ENCODE measurements at regions not wholly inside any gene's neighbourhood (a gene's known extent, or its start where the extent isn't known, plus 50 kb on each side); places are given as distances from the start of the nearest gene placed in this dataset.

- no peak overlapping the region for H4K12ac ChIP-seq (ENCODE audit: low read depth, low read length)
- H2BK5ac ChIP-seq (ENCODE audit: low read depth, low read length, poor library complexity) = no peak overlapping the region
- H3K4me3 ChIP-seq (ENCODE audit: low read depth, low read length) = no peak overlapping the region
- no peak overlapping the region for H2AFZ ChIP-seq (ENCODE audit: insufficient read depth, low read length, poor library complexity)
- H3K14ac ChIP-seq (ENCODE audit: low read length) = no peak overlapping the region
- no peaks in the 10 kb centered on the region for H3K79me2 ChIP-seq (ENCODE audit: control insufficient read depth, insufficient read depth, low read length, poor library complexity)
- no peak overlapping the region for H3K4ac ChIP-seq (ENCODE audit: low read depth, low read length)
- H2BK120ac ChIP-seq (ENCODE audit: insufficient read depth, low read length, poor library complexity) = no peak overlapping the region
- H2BK12ac ChIP-seq (ENCODE audit: low read length) = no peak overlapping the region
- peak; percentile 72 to 85 for DNase-seq
- no peak overlapping the region for H3K27ac ChIP-seq (ENCODE audit: low read depth, low read length)
- H3K4me1 ChIP-seq (ENCODE audit: control insufficient read depth in 1 of 2, insufficient read depth in 2 of 2, low read length in 2 of 2) = peaks cover 4% of the 10 kb centered on the region in 2 experiments
- H3K27me3 ChIP-seq (ENCODE audit: insufficient read depth, low read length) = no peaks in the 10 kb centered on the region
- no peak overlapping the region for H3K4me2 ChIP-seq (ENCODE audit: low read length)
- no peak overlapping the region for H3K18ac ChIP-seq (ENCODE audit: low read length)
- WGBS (ENCODE audit: extremely low coverage, insufficient coverage, insufficient read length) = no CpG with 5 or more reads among the region's 3 CpGs
- H2AK5ac ChIP-seq (ENCODE audit: low read length) = no peak overlapping the region
- no peak overlapping the region for H4K8ac ChIP-seq (ENCODE audit: low read depth, low read length)
- no peaks in the 10 kb centered on the region for H3K9me3 ChIP-seq (ENCODE audit: insufficient read depth, low read depth, low read length)
- H3K79me1 ChIP-seq (ENCODE audit: low read length) = no peaks in the 10 kb centered on the region
- H3K36me3 ChIP-seq (ENCODE audit: control insufficient read depth in 1 of 2, insufficient read depth in 2 of 2, low read length in 2 of 2) = no peaks in the 10 kb centered on the region
- no peak overlapping the region for H3K9ac ChIP-seq (ENCODE audit: low read length)
- no peak overlapping the region for H4K91ac ChIP-seq (ENCODE audit: low read depth, low read length)
- no peak overlapping the region for H3K23ac ChIP-seq (ENCODE audit: low read length)
Observed at GRCh38 chr4:79241846-79242245, 84.0 kb downstream of the NAA11 start.

- Histone ChIP-seq H3K79me1 (ENCODE audit: low read length) (no peaks in the 10 kb centered on the region), H2AFZ (ENCODE audit: insufficient read depth, low read length, poor library complexity) (no peak overlapping the region), H3K23ac (ENCODE audit: low read length) (no peak overlapping the region), H3K9me3 (ENCODE audit: insufficient read depth, low read depth, low read length) (no peaks in the 10 kb centered on the region), H3K27ac (ENCODE audit: low read depth, low read length) (no peak overlapping the region), H3K4me3 (ENCODE audit: low read depth, low read length) (no peak overlapping the region), H4K12ac (ENCODE audit: low read depth, low read length) (no peak overlapping the region), H3K36me3 (ENCODE audit: control insufficient read depth in 1 of 2, insufficient read depth in 2 of 2, low read length in 2 of 2) (no peaks in the 10 kb centered on the region), H3K27me3 (ENCODE audit: insufficient read depth, low read length) (no peaks in the 10 kb centered on the region), H3K4me1 (ENCODE audit: control insufficient read depth in 1 of 2, insufficient read depth in 2 of 2, low read length in 2 of 2) (peaks cover 4% of the 10 kb centered on the region in 2 experiments), H2BK5ac (ENCODE audit: low read depth, low read length, poor library complexity) (no peak overlapping the region), H2BK12ac (ENCODE audit: low read length) (no peak overlapping the region), H2BK120ac (ENCODE audit: insufficient read depth, low read length, poor library complexity) (no peak overlapping the region), H4K91ac (ENCODE audit: low read depth, low read length) (no peak overlapping the region), H3K14ac (ENCODE audit: low read length) (no peak overlapping the region), H3K79me2 (ENCODE audit: control insufficient read depth, insufficient read depth, low read length, poor library complexity) (no peaks in the 10 kb centered on the region), H3K4me2 (ENCODE audit: low read length) (no peak overlapping the region), H4K8ac (ENCODE audit: low read depth, low read length) (no peak overlapping the region), H3K9ac (ENCODE audit: low read length) (no peak overlapping the region), H2AK5ac (ENCODE audit: low read length) (no peak overlapping the region), H3K18ac (ENCODE audit: low read length) (no peak overlapping the region), H3K4ac (ENCODE audit: low read depth, low read length) (no peak overlapping the region)
- no CpG with 5 or more reads among the region's 2 CpGs for WGBS (ENCODE audit: extremely low coverage, insufficient coverage, insufficient read length)
- DNase-seq = peak in 1 of 2 donors; percentile 35
Observed at GRCh38 chr4:79237851-79238250, 88.0 kb downstream of the NAA11 start.

GRCh38 chr4:79236785-79237184, 89.1 kb downstream of the NAA11 start:
- no peaks in the 10 kb centered on the region for H3K36me3 ChIP-seq (ENCODE audit: control insufficient read depth in 1 of 2, insufficient read depth in 2 of 2, low read length in 2 of 2)
- no peaks in the 10 kb centered on the region for H3K79me1 ChIP-seq (ENCODE audit: low read length)
- H2BK5ac ChIP-seq (ENCODE audit: low read depth, low read length, poor library complexity) = no peak overlapping the region
- H3K18ac ChIP-seq (ENCODE audit: low read length) = no peak overlapping the region
- H3K4ac ChIP-seq (ENCODE audit: low read depth, low read length) = no peak overlapping the region
- H3K4me2 ChIP-seq (ENCODE audit: low read length) = no peak overlapping the region
- no peak overlapping the region for H3K9ac ChIP-seq (ENCODE audit: low read length)
- no peaks in the 10 kb centered on the region for H3K4me1 ChIP-seq (ENCODE audit: control insufficient read depth in 1 of 2, insufficient read depth in 2 of 2, low read length in 2 of 2)
- H2BK120ac ChIP-seq (ENCODE audit: insufficient read depth, low read length, poor library complexity) = no peak overlapping the region
- no peak overlapping the region for H3K27ac ChIP-seq (ENCODE audit: low read depth, low read length)
- no peak overlapping the region for H3K14ac ChIP-seq (ENCODE audit: low read length)
- H4K8ac ChIP-seq (ENCODE audit: low read depth, low read length) = no peak overlapping the region
- no peak overlapping the region for H2AK5ac ChIP-seq (ENCODE audit: low read length)
- no peak overlapping the region for H2BK12ac ChIP-seq (ENCODE audit: low read length)
- no peak overlapping the region for H4K12ac ChIP-seq (ENCODE audit: low read depth, low read length)
- H3K79me2 ChIP-seq (ENCODE audit: control insufficient read depth, insufficient read depth, low read length, poor library complexity) = no peaks in the 10 kb centered on the region
- H3K27me3 ChIP-seq (ENCODE audit: insufficient read depth, low read length) = no peaks in the 10 kb centered on the region
- H3K23ac ChIP-seq (ENCODE audit: low read length) = no peak overlapping the region
- H3K9me3 ChIP-seq (ENCODE audit: insufficient read depth, low read depth, low read length) = no peaks in the 10 kb centered on the region
- WGBS (ENCODE audit: extremely low coverage, insufficient coverage, insufficient read length) = no CpG with 5 or more reads among the region's 1 CpG
- DNase-seq = no peak
- no peak overlapping the region for H3K4me3 ChIP-seq (ENCODE audit: low read depth, low read length)
- H2AFZ ChIP-seq (ENCODE audit: insufficient read depth, low read length, poor library complexity) = no peak overlapping the region
- no peak overlapping the region for H4K91ac ChIP-seq (ENCODE audit: low read depth, low read length)

GRCh38 chr4:79235095-79235494, 90.8 kb downstream of the NAA11 start:
- DNase-seq = no peak
- Histone ChIP-seq H3K79me2 (ENCODE audit: control insufficient read depth, insufficient read depth, low read length, poor library complexity) (no peaks in the 10 kb centered on the region), H3K23ac (ENCODE audit: low read length) (no peak overlapping the region), H2BK120ac (ENCODE audit: insufficient read depth, low read length, poor library complexity) (no peak overlapping the region), H2AK5ac (ENCODE audit: low read length) (no peak overlapping the region), H2BK12ac (ENCODE audit: low read length) (no peak overlapping the region), H4K91ac (ENCODE audit: low read depth, low read length) (no peak overlapping the region), H3K36me3 (ENCODE audit: control insufficient read depth in 1 of 2, insufficient read depth in 2 of 2, low read length in 2 of 2) (no peaks in the 10 kb centered on the region), H3K27me3 (ENCODE audit: insufficient read depth, low read length) (no peaks in the 10 kb centered on the region), H3K4ac (ENCODE audit: low read depth, low read length) (no peak overlapping the region), H2AFZ (ENCODE audit: insufficient read depth, low read length, poor library complexity) (no peak overlapping the region), H2BK5ac (ENCODE audit: low read depth, low read length, poor library complexity) (no peak overlapping the region), H3K79me1 (ENCODE audit: low read length) (no peaks in the 10 kb centered on the region), H4K12ac (ENCODE audit: low read depth, low read length) (no peak overlapping the region), H3K9me3 (ENCODE audit: insufficient read depth, low read depth, low read length) (no peaks in the 10 kb centered on the region), H3K14ac (ENCODE audit: low read length) (no peak overlapping the region), H3K27ac (ENCODE audit: low read depth, low read length) (no peak overlapping the region), H3K18ac (ENCODE audit: low read length) (no peak overlapping the region), H3K4me2 (ENCODE audit: low read length) (no peak overlapping the region), H4K8ac (ENCODE audit: low read depth, low read length) (no peak overlapping the region), H3K4me3 (ENCODE audit: low read depth, low read length) (no peak overlapping the region), H3K9ac (ENCODE audit: low read length) (no peak overlapping the region), H3K4me1 (ENCODE audit: control insufficient read depth in 1 of 2, insufficient read depth in 2 of 2, low read length in 2 of 2) (no peaks in the 10 kb centered on the region)
- no CpG with 5 or more reads among the region's 4 CpGs for WGBS (ENCODE audit: extremely low coverage, insufficient coverage, insufficient read length)
